ENCODE measurements at regions not wholly inside any gene's neighbourhood (a gene's known extent, or its start where the extent isn't known, plus 50 kb on each side); places are given as distances from the start of the nearest gene placed in this dataset.

GRCh38 chr12:85559536-85559935 is 276.7 kb downstream of the RASSF9 start:
- ATAC-seq (no peak), FAIRE-seq (no peak), DNase-seq (ENCODE audit: extremely low read depth in 1 of 4, low spot score in 3 of 4) (no peak)
- Histone ChIP-seq H3K4me2 (ENCODE audit: insufficient read depth, low read length) (no peak overlapping the region), H3K27ac (ENCODE audit: extremely low read depth, low read depth, low read length) (no peak overlapping the region), H3K4me3 (no peak overlapping the region), H3K36me3 (ENCODE audit: control insufficient read depth, insufficient read depth, low read length) (no peaks in the 10 kb centered on the region), H2AFZ (ENCODE audit: low read depth, low read length) (no peak overlapping the region), H3K27me3 (ENCODE audit: control insufficient read depth in 2 of 2, insufficient read depth in 2 of 2, low read length in 2 of 2) (no peaks in the 10 kb centered on the region), H3K79me2 (ENCODE audit: control insufficient read depth, insufficient read depth, low read length) (no peaks in the 10 kb centered on the region), H3K9me3 (replicated peaks; ENCODE audit: control insufficient read depth, insufficient read depth, low read depth, low read length) (no peaks in the 10 kb centered on the region; the same call in 1 of the 2 replicates), H3K9me1 (ENCODE audit: control insufficient read depth, insufficient read depth, low read length) (no peaks in the 10 kb centered on the region), H3K4me1 (replicated peaks in 1 of 2; ENCODE audit: control insufficient read depth in 2 of 2, insufficient read depth in 2 of 2, low read length in 2 of 2) (no peaks in the 10 kb centered on the region), H3K9ac (ENCODE audit: insufficient read depth in 1 of 2, low read depth in 2 of 2, low read length in 2 of 2) (no peak overlapping the region), H4K20me1 (replicated peaks; ENCODE audit: control insufficient read depth, insufficient read depth, low read length) (no peaks in the 10 kb centered on the region)
- intact Hi-C loops (cut with micrococcal nuclease) (no loop called here), in situ Hi-C loops (cut with MboI) (no loop called here)
- ChIA-PET POLR2A (no interaction called here), CTCF (ENCODE audit: low intra/inter-chr PET ratio) (no interaction called here)
- TF ChIP-seq ZNF639 (CRISPR knock-in tag; conservative IDR thresholded peaks at IDR 0.05 in 1 of 2, IDR thresholded peaks at IDR 0.05 in 1 of 2) (no peak), JUNB (CRISPR knock-in tag; conservative IDR thresholded peaks at IDR 0.05) (no peak), SRSF1 (IDR thresholded peaks at IDR 0.05; ENCODE audit: low read depth, low read length) (no peak), RFX7 (CRISPR knock-in tag; IDR thresholded peaks at IDR 0.05) (no peak), LEF1 (IDR thresholded peaks at IDR 0.05) (no peak), KLF13 (tag; IDR thresholded peaks at IDR 0.05; ENCODE audit: borderline replicate concordance, low read depth) (no peak), NR1H2 (CRISPR knock-in tag; IDR thresholded peaks at IDR 0.05) (no peak), CBX2 (IDR thresholded peaks at IDR 0.05; ENCODE audit: insufficient read depth, low read length, poor library complexity, severe bottlenecking) (no peak), L3MBTL2 (IDR thresholded peaks at IDR 0.05) (no peak), ZNF57 (CRISPR knock-in tag; IDR thresholded peaks at IDR 0.05) (no peak), ZNF280A (IDR thresholded peaks at IDR 0.05; ENCODE audit: low read depth, partially characterized antibody) (no peak)
- BruUV-seq (replicated peaks): no TSS peak

Measured in K562 (cell line).